GM18505 (cell line): ENCODE measurements at regions not wholly inside any gene's neighbourhood (a gene's known extent, or its start where the extent isn't known, plus 50 kb on each side); places are given as distances from the start of the nearest gene placed in this dataset.

Experiments used
- ATAC-seq: cut with Tn5 transposase; IDR thresholded peaks from one replicate; pipeline ENCODE4 v1.9.1; 2021; ENCODE audit not compliant: unreplicated experiment
- POLR2A ChIP-seq: IDR thresholded peaks from 4 replicates; pipeline ENCODE4 v1.6.1; 2011; ENCODE audit warnings: borderline replicate concordance; ENCODE audit not compliant: insufficient read depth, insufficient read length; ENCODE audit errors: extremely low read depth

DNA sequence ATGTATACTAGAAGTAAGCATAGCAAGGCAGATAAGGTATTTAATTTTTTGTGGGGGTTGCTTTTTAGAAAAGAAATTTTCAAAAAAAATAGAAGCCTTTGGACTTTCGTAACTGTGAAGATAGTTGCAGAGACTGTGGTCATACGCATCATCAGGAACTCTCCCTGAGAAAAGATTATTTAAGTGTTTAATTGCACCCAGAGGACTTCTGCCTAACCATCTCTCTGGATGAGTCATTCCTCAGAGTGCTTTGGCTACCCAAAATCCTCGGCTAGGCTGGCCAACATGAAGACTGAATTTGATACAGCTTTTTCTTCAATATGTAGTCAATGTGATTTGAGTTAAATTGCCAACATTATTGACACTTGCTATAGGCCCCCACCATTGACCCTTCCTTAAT is 296.4 kb downstream of the TLR4 start:
- ATAC-seq = no peak

DNA sequence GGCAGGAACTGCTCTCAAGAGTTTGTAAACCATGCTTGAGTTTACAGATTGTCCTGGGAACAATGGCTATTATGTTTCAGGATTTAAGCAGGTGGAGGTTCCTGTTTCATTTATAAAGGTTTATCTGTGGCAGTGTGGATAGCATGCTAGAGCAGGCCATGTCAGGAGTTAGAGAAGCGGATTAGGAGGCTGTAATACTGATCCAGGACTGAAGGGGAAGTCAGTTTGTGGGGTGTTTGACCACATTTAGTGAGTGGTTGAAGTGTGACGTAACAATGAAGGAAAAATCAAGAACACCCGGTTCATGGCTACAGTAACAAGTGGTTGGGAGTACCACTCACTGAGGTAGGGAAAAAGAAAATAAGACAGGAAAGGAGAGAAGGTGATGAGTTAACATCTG is 299.0 kb downstream of the TLR4 start:
- no peak for ATAC-seq
- TF ChIP-seq POLR2A = no peak

More for the DNA sequence above, 296.4 kb downstream of the TLR4 start:
- no peak for TF ChIP-seq POLR2A

GRCh38 chr9:118008246-118008645 is 304.0 kb downstream of the TLR4 start:
- ATAC-seq = no peak
- no peak for TF ChIP-seq POLR2A

- no peak for ATAC-seq
- TF ChIP-seq POLR2A = no peak
Observed at GRCh38 chr9:118009614-118010013, 305.4 kb downstream of the TLR4 start.

- ATAC-seq = no peak
- TF ChIP-seq POLR2A = no peak
Observed at GRCh38 chr9:118017607-118018122, 313.5 kb downstream of the TLR4 start.

DNA sequence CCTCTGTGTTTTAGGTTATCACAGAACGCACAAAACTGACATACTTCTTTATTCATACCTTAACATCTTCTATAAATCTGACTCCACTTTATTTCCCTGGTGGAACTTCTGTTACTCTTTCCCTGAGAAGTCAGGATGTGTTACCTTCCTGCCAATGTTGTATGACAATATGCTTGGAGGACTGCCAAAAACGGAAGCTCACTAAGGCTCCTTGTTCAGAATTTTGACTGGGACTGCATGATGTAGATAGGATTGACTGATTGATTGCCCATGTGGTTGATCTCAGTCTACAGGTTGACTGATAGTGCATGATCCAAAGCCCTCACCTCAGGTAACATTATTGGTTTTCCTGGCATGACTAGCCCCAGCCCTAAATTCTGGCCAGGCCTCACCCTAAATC is 319.4 kb downstream of the TLR4 start:
- no peak for TF ChIP-seq POLR2A
- no peak for ATAC-seq

DNA sequence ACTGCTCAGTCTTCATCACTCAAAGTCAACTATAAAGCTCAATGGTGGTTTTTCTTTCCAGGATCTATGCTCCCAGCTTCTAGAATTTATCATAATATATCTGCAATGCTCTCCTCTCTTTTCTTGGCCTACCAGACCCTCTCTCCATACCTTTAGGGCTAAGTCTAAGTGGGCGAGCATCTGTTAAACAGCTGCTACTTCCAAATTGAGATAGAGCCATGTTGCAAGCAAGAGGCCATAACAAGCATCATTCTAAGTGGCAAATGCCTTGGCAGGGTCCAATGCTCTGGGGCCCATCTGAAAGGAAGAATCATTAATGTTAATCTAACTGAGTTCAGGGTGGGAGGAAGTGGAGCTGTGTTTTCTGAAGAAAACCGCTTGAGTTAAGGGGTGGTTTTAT is 324.0 kb downstream of the TLR4 start:
- TF ChIP-seq POLR2A = no peak
- no peak for ATAC-seq

DNA sequence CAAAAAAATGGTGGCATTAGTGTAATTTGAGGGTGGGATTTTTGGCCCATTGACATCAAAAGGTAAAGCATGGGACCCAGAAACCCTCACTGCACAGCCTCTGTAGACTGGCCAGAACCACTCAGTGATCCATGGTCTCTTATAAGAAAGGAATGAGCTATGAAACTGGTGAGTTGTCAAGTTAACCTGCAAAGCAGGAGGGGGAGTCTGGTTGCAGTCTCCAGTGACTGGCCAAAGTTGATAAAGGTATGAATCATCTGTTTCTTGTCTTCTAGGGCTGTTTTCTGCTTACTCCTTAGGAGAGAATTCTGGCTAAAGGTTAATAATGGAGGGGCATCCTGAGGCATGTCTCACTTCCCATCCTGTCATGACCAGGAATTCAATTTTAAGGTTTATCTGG is 325.2 kb downstream of the TLR4 start:
- no peak for ATAC-seq
- no peak for TF ChIP-seq POLR2A

DNA sequence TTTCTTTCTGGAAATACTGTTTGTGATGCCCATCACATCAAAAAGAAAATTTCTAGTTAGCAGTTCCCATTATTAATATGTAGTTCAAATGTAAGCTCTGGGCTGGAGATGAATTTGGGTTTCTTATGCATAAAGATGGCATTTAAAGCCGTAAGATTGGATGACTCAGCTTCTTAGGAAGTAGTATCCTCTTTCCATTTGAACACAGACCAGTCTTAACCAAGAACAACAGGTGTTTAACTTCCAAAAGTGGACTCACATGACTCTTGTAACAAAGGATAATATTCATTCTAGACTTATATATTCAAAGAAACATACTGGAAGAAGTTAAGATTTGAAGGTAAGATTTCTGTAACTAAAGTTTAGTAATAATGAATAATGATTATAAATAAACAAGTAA is 330.5 kb downstream of the TLR4 start:
- ATAC-seq = no peak
- no peak for TF ChIP-seq POLR2A

GRCh38 chr9:118038713-118039112 is 334.5 kb downstream of the TLR4 start:
- ATAC-seq = no peak
- TF ChIP-seq POLR2A = no peak

GRCh38 chr9:118058227-118058626 is 354.0 kb downstream of the TLR4 start:
- TF ChIP-seq POLR2A = no peak
- ATAC-seq = no peak

- ATAC-seq = no peak
- TF ChIP-seq POLR2A = no peak
Observed at GRCh38 chr9:118059484-118060278, 355.5 kb downstream of the TLR4 start.

DNA sequence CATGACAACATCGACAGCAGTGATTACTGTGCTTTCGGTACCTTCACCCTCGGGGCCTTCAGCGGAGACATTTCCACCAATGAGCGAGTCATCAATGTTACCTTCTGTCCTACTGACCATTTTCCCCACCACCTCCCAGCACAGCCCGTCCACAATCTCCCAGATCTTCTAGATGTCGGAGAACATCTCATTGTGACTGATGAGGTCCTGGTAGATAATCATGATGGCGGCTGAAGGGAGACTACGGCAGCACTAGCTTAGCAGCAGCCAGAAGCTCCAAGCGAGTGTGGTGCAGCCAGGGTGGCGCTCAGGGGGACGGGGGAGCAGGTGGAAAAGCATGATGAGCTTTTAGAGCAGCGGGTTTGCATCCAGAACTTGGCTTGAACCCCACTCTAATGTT is 379.0 kb downstream of the TLR4 start:
- no peak for ATAC-seq

DNA sequence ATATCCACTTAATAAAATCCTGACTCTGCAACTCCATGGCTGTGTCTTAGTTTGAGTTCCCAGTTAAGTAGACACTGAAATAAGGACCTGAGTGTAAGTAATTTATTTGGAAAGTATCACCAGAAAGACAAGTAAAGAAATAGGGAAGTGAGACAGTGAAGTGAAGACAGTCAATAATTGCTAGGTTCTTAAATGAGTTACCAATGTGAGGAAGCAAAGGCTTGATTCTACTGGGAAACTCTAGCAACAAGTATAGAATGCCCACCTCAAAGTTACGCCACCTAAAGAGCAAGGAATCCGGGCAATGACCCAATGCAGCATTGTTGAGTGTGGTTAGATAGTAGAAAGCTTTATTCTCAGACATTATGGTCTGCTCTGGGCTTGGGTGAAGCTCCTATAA is 383.9 kb downstream of the TLR4 start:
- no peak for TF ChIP-seq POLR2A
- ATAC-seq = no peak

More for the DNA sequence above, 379.0 kb downstream of the TLR4 start:
- TF ChIP-seq POLR2A = no peak
